ENCODE measurements at regions not wholly inside any gene's neighbourhood (a gene's known extent, or its start where the extent isn't known, plus 50 kb on each side); places are given as distances from the start of the nearest gene placed in this dataset.

- no peaks in the 10 kb centered on the region for H3K36me3 ChIP-seq (ENCODE audit: insufficient read depth, low read length)
- TF ChIP-seq FOXP2 (optimal IDR thresholded peaks at IDR 0.05; ENCODE audit: control extremely low read depth, extremely low read length, insufficient read depth) (no peak), EZH2 (IDR thresholded peaks at IDR 0.05) (no peak), POLR2AphosphoS5 (IDR thresholded peaks at IDR 0.05; ENCODE audit: borderline replicate concordance, low read depth, low read length) (no peak)
- H3K9me3 ChIP-seq (ENCODE audit: low read depth, low read length), result no peaks in the 10 kb centered on the region
- H3K27ac ChIP-seq, result peak overlapping the region; percentile 72
- DNase-seq (ENCODE audit: low read depth, low spot score), result no peak
- peak overlapping the region; percentile 47 for H3K9ac ChIP-seq (ENCODE audit: insufficient read length)
- H3K4me3 ChIP-seq, result 0 out of 2 replicates have a peak overlapping the region, but pooled peaks have one; percentile 7
Measured at GRCh38 chr14:65222440-65222858, 120.1 kb upstream of the MAX start.

- DNase-seq (ENCODE audit: low read depth, low spot score), result no peak
- H3K9ac ChIP-seq (ENCODE audit: insufficient read length), result no peak overlapping the region
- H3K4me3 ChIP-seq, result no peak overlapping the region
- no peak overlapping the region for H3K27ac ChIP-seq
- TF ChIP-seq EZH2 (IDR thresholded peaks at IDR 0.05) (no peak), FOXP2 (optimal IDR thresholded peaks at IDR 0.05; ENCODE audit: control extremely low read depth, extremely low read length, insufficient read depth) (no peak), POLR2AphosphoS5 (IDR thresholded peaks at IDR 0.05; ENCODE audit: borderline replicate concordance, low read depth, low read length) (no peak)
- H3K9me3 ChIP-seq (ENCODE audit: low read depth, low read length), result no peaks in the 10 kb centered on the region
- H3K36me3 ChIP-seq (ENCODE audit: insufficient read depth, low read length), result no peaks in the 10 kb centered on the region
Measured at GRCh38 chr14:65223636-65224035, 121.3 kb upstream of the MAX start.

DNA sequence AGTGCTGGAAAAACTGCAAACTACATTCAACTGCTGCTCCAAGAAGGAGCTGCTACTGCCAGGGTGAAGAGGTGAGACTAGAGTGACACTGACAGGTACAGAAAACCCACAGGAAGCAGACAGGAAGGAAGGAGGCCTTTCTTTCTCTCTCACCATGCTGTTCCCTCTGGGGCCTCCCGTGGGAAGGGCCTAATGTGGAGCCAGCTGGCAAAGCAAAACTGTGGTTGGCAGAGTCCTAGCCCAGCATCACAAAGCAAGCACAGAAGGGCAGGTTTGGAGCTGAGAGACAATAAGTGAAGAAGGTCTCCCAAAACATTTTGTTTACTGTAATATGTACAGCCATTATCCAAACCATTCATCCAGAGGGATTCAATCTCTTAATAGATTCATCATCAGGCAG, 122.5 kb upstream of the MAX start:
- DNase-seq (ENCODE audit: low read depth, low spot score), result no peak

GRCh38 chr14:65225299-65226159, 123.2 kb upstream of the MAX start:
- DNase-seq (ENCODE audit: low read depth, low spot score), result no peak
- Histone ChIP-seq H3K36me3 (ENCODE audit: insufficient read depth, low read length) (no peaks in the 10 kb centered on the region), H3K4me3 (no peak overlapping the region), H3K9me3 (ENCODE audit: low read depth, low read length) (no peaks in the 10 kb centered on the region), H3K9ac (ENCODE audit: insufficient read length) (no peak overlapping the region), H3K27ac (peak overlapping the region; percentile 81)
- TF ChIP-seq FOXP2 (optimal IDR thresholded peaks at IDR 0.05; ENCODE audit: control extremely low read depth, extremely low read length, insufficient read depth) (no peak), EZH2 (IDR thresholded peaks at IDR 0.05) (no peak), POLR2AphosphoS5 (IDR thresholded peaks at IDR 0.05; ENCODE audit: borderline replicate concordance, low read depth, low read length) (no peak)

More for the DNA sequence above, 122.5 kb upstream of the MAX start:
- H3K4me3 ChIP-seq, result peak overlapping the region; percentile 7; the same call in 1 of the 2 replicates
- no peaks in the 10 kb centered on the region for H3K9me3 ChIP-seq (ENCODE audit: low read depth, low read length)
- H3K27ac ChIP-seq, result peak overlapping the region; percentile 53
- TF ChIP-seq EZH2 (IDR thresholded peaks at IDR 0.05) (no peak), FOXP2 (optimal IDR thresholded peaks at IDR 0.05; ENCODE audit: control extremely low read depth, extremely low read length, insufficient read depth) (no peak)
- no peaks in the 10 kb centered on the region for H3K36me3 ChIP-seq (ENCODE audit: insufficient read depth, low read length)
- H3K9ac ChIP-seq (ENCODE audit: insufficient read length), result no peak overlapping the region

- Histone ChIP-seq H3K27ac (peak overlapping the region; percentile 81), H3K9ac (ENCODE audit: insufficient read length) (no peak overlapping the region), H3K36me3 (ENCODE audit: insufficient read depth, low read length) (no peaks in the 10 kb centered on the region), H3K9me3 (ENCODE audit: low read depth, low read length) (no peaks in the 10 kb centered on the region), H3K4me3 (peak overlapping the region; percentile 7)
- DNase-seq (ENCODE audit: low read depth, low spot score), result peak; percentile 83
- TF ChIP-seq EZH2 (IDR thresholded peaks at IDR 0.05) (no peak), POLR2AphosphoS5 (IDR thresholded peaks at IDR 0.05; ENCODE audit: borderline replicate concordance, low read depth, low read length) (peak; percentile 36; the same call in 1 of the 2 replicates), FOXP2 (optimal IDR thresholded peaks at IDR 0.05; ENCODE audit: control extremely low read depth, extremely low read length, insufficient read depth) (peak; percentile 29)
Measured at GRCh38 chr14:65226824-65227604, 124.7 kb upstream of the MAX start.

DNA sequence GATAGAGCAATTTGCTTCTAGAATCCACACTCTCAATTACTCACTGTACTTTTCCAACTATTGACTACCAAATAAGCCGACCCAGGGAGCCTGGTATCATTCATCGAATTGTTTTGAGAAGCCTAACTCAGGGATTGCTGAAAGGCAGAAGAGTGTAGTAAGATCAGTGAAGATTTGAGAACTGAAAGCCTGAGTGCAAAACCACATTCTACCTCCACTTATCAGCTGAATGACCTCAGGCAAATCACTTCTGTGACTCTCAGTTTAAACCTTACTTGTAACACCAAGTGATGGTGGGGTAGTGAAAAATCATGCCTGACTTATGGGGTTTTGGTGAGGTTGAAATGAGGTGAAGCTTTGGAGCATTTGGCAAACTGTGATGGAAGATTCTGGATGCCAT, 126.1 kb upstream of the MAX start:
- Histone ChIP-seq H3K9me3 (ENCODE audit: low read depth, low read length) (no peaks in the 10 kb centered on the region), H3K36me3 (ENCODE audit: insufficient read depth, low read length) (no peaks in the 10 kb centered on the region), H3K27ac (no peak overlapping the region), H3K9ac (ENCODE audit: insufficient read length) (no peak overlapping the region), H3K4me3 (no peak overlapping the region)
- no peak for DNase-seq (ENCODE audit: low read depth, low spot score)
- no peak for TF ChIP-seq FOXP2 (optimal IDR thresholded peaks at IDR 0.05; ENCODE audit: control extremely low read depth, extremely low read length, insufficient read depth)
- TF ChIP-seq POLR2AphosphoS5 (IDR thresholded peaks at IDR 0.05; ENCODE audit: borderline replicate concordance, low read depth, low read length), result no peak
- TF ChIP-seq EZH2 (IDR thresholded peaks at IDR 0.05), result no peak

GRCh38 chr14:65228956-65229747, 126.8 kb upstream of the MAX start:
- DNase-seq (ENCODE audit: low read depth, low spot score), result no peak
- Histone ChIP-seq H3K4me3 (peak overlapping the region; percentile 67), H3K36me3 (ENCODE audit: insufficient read depth, low read length) (no peaks in the 10 kb centered on the region), H3K27ac (peak overlapping the region; percentile 93), H3K9me3 (ENCODE audit: low read depth, low read length) (no peaks in the 10 kb centered on the region), H3K9ac (ENCODE audit: insufficient read length) (peak overlapping the region; percentile 73)
- no peak for TF ChIP-seq POLR2AphosphoS5 (IDR thresholded peaks at IDR 0.05; ENCODE audit: borderline replicate concordance, low read depth, low read length)
- TF ChIP-seq EZH2 (IDR thresholded peaks at IDR 0.05), result no peak
- TF ChIP-seq FOXP2 (optimal IDR thresholded peaks at IDR 0.05; ENCODE audit: control extremely low read depth, extremely low read length, insufficient read depth), result no peak
